PC-9 (cell line): ENCODE measurements at regions not wholly inside any gene's neighbourhood (a gene's known extent, or its start where the extent isn't known, plus 50 kb on each side); places are given as distances from the start of the nearest gene placed in this dataset.

Experiments used
- BruUV-seq: library from RNA; stranded (reverse); fragments of 400-500 nt; replicated peaks from 2 replicates; lab custom pipeline; 2021; lab: Mats Ljungman, UMichigan
- CTCF ChIA-PET: fragments of 300-600 bp; sonication (Branson Sonifier 250); formaldehyde crosslinking; loops from one replicate; lab custom pipeline; 2022; ENCODE audit warnings: antibody characterized with exemption; lab: Charles Lee
- POLR2A ChIA-PET: fragments of 300-600 bp; sonication (Branson Sonifier 250); formaldehyde crosslinking; loops from one replicate; lab custom pipeline; 2022; ENCODE audit warnings: antibody characterized with exemption; ENCODE audit not compliant: unreplicated experiment; lab: Charles Lee
- DNase-seq, 2 experiments: peaks; one replicate each; pipeline versions ENCODE4 v3.0.0 to v3.0.0-alpha.2; 2015 to 2022; ENCODE audit warnings: mixed read lengths in 1 of 2
- H2AFZ ChIP-seq: fragments of 200-600 bp; sonication (generic); 2 replicates; pipeline ENCODE4 v1.8.1; 2017; ENCODE audit warnings: antibody characterized with exemption
- H3F3A ChIP-seq: fragments of 200-600 bp; sonication (generic); 2 replicates; pipeline ENCODE4 v1.8.1; 2017; ENCODE audit warnings: antibody characterized with exemption, mild to moderate bottlenecking, low read depth; ENCODE audit not compliant: insufficient read depth
- H3K27ac ChIP-seq: fragments of 200-600 bp; sonication (generic); 2 replicates; pipeline ENCODE4 v1.6.1; 2016; ENCODE audit warnings: mixed run types
- H3K27me3 ChIP-seq: fragments of 200-600 bp; sonication (generic); 2 replicates; pipeline ENCODE4 v1.6.1; 2016; ENCODE audit warnings: low read depth, mixed run types; ENCODE audit not compliant: insufficient read depth
- H3K36me3 ChIP-seq: fragments of 200-600 bp; sonication (generic); 2 replicates; pipeline ENCODE4 v1.6.1; 2016; ENCODE audit warnings: low read depth, mixed run types
- H3K4me1 ChIP-seq: fragments of 200-600 bp; sonication (generic); replicated peaks from 2 replicates; pipeline ENCODE4 v1.6.1; 2016; ENCODE audit warnings: mixed run types; ENCODE audit not compliant: insufficient read depth
- H3K4me2 ChIP-seq: fragments of 200-600 bp; sonication (generic); 2 replicates; pipeline ENCODE4 v1.6.1; 2017; ENCODE audit warnings: mixed run types
- H3K4me3 ChIP-seq: fragments of 200-600 bp; sonication (generic); 2 replicates; pipeline ENCODE4 v1.6.1; 2016; ENCODE audit warnings: mixed run types
- H3K79me2 ChIP-seq: fragments of 200-600 bp; sonication (generic); 2 replicates; pipeline ENCODE4 v1.6.1; 2017; ENCODE audit warnings: low read depth, mixed run types
- H3K9me2 ChIP-seq: fragments of 200-600 bp; sonication (generic); 2 replicates; pipeline ENCODE4 v1.8.1; 2017; ENCODE audit warnings: mild to moderate bottlenecking; ENCODE audit not compliant: insufficient read depth
- H3K9me3 ChIP-seq: fragments of 200-600 bp; sonication (generic); 2 replicates; pipeline ENCODE4 v1.8.1; 2016; ENCODE audit warnings: low read depth; ENCODE audit not compliant: insufficient read depth
- H4K20me1 ChIP-seq: fragments of 200-600 bp; sonication (generic); 2 replicates; pipeline ENCODE4 v1.8.1; 2017; ENCODE audit not compliant: insufficient read depth
- CTCF ChIP-seq: fragments of 200-600 bp; sonication (generic); conservative IDR thresholded peaks from 2 replicates; pipeline ENCODE4 v1.6.1; 2017; ENCODE audit warnings: mixed run types, antibody characterized with exemption, mild to moderate bottlenecking, moderate library complexity
- EZH2 ChIP-seq: fragments of 200-600 bp; sonication (generic); IDR thresholded peaks from 2 replicates; pipeline ENCODE4 v1.8.0; 2017; ENCODE audit warnings: antibody characterized with exemption, low read depth
- intact Hi-C: fragments of 100-400 bp; cut with micrococcal nuclease; formaldehyde crosslinking; loops from one replicate; pipeline ENCODE4 v1.10.0; 2022; ENCODE audit not compliant: unreplicated experiment

GRCh38 chr1:5494518-5494917, 497.7 kb downstream of the NPHP4 start:
- ChIA-PET CTCF (no interaction called here), POLR2A (interaction anchor here (0.5 kb wide), 1 partner anchor 86 kb away, joined by 3 read pairs; no protein-coding TSS in a partner anchor)
- no peak overlapping the region for H2AFZ ChIP-seq
- intact Hi-C loops, result no loop called here
- H3K36me3 ChIP-seq, result no peaks in the 10 kb centered on the region
- H3K9me2 ChIP-seq, result no peaks in the 10 kb centered on the region
- no TSS peak for BruUV-seq
- no peaks in the 10 kb centered on the region for H3K4me1 ChIP-seq
- H3K27me3 ChIP-seq, result peaks cover 38% of the 10 kb centered on the region
- H3K9me3 ChIP-seq, result no peaks in the 10 kb centered on the region
- no peak overlapping the region for H3K4me2 ChIP-seq
- H4K20me1 ChIP-seq, result no peaks in the 10 kb centered on the region
- no peak overlapping the region for H3K27ac ChIP-seq
- TF ChIP-seq CTCF (no peak), EZH2 (no peak)
- no peaks in the 10 kb centered on the region for H3K79me2 ChIP-seq
- no peak overlapping the region for H3K4me3 ChIP-seq
- DNase-seq, result no peak
- H3F3A ChIP-seq, result no peaks in the 10 kb centered on the region

GRCh38 chr1:5493851-5494311, 498.3 kb downstream of the NPHP4 start:
- Histone ChIP-seq H3K4me3 (no peak overlapping the region), H3K9me3 (no peaks in the 10 kb centered on the region), H3K79me2 (no peaks in the 10 kb centered on the region), H3F3A (no peaks in the 10 kb centered on the region), H3K4me2 (no peak overlapping the region), H3K27ac (no peak overlapping the region), H3K27me3 (peaks cover 33% of the 10 kb centered on the region), H4K20me1 (no peaks in the 10 kb centered on the region), H3K4me1 (no peaks in the 10 kb centered on the region), H2AFZ (no peak overlapping the region), H3K9me2 (no peaks in the 10 kb centered on the region), H3K36me3 (no peaks in the 10 kb centered on the region)
- no peak for DNase-seq
- ChIA-PET POLR2A (interaction anchor here (0.5 kb wide), 1 partner anchor 86 kb away, joined by 3 read pairs; no protein-coding TSS in a partner anchor), CTCF (no interaction called here)
- no peak for TF ChIP-seq EZH2
- no peak for TF ChIP-seq CTCF
- BruUV-seq, result no TSS peak
- intact Hi-C loops, result no loop called here

GRCh38 chr1:5493275-5493674, 498.9 kb downstream of the NPHP4 start:
- Histone ChIP-seq H3K36me3 (no peaks in the 10 kb centered on the region), H3K27me3 (peaks cover 29% of the 10 kb centered on the region), H2AFZ (no peak overlapping the region), H3K27ac (no peak overlapping the region), H3F3A (no peaks in the 10 kb centered on the region), H3K9me3 (no peaks in the 10 kb centered on the region), H3K79me2 (no peaks in the 10 kb centered on the region), H3K9me2 (no peaks in the 10 kb centered on the region), H4K20me1 (no peaks in the 10 kb centered on the region), H3K4me1 (no peaks in the 10 kb centered on the region), H3K4me3 (no peak overlapping the region), H3K4me2 (no peak overlapping the region)
- POLR2A ChIA-PET, result no interaction called here
- intact Hi-C loops, result no loop called here
- CTCF ChIA-PET, result no interaction called here
- DNase-seq, result no peak
- TF ChIP-seq CTCF, result no peak
- TF ChIP-seq EZH2, result no peak
- no TSS peak for BruUV-seq
